ENCODE measurements at regions not wholly inside any gene's neighbourhood (a gene's known extent, or its start where the extent isn't known, plus 50 kb on each side); places are given as distances from the start of the nearest gene placed in this dataset.
"Not testable (repeated sequence)": the region's sequence is repeated elsewhere in the genome, so short reads cannot be mapped to it uniquely, and the experiment has no call there.

DNA sequence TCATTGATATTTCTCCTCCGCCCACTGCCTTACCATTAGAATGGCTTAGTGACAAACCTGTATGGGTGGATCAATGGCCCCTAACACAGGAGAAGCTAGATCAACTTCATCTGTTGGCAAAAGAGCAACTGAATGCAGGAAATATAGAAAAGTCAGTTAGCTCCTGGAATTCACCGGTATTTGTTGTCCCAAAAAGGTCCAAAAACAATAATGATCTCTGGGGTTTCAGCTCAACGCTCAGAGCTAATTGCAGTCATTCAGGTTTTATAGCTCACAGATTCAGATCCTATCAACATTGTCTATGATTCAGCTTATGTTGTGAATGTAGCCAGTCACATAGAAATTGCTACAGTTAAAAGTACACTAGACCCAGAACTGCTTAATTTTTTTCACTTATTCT lies 124.0 kb upstream of the ZCCHC13 start:
- no peak for DNase-seq

DNA sequence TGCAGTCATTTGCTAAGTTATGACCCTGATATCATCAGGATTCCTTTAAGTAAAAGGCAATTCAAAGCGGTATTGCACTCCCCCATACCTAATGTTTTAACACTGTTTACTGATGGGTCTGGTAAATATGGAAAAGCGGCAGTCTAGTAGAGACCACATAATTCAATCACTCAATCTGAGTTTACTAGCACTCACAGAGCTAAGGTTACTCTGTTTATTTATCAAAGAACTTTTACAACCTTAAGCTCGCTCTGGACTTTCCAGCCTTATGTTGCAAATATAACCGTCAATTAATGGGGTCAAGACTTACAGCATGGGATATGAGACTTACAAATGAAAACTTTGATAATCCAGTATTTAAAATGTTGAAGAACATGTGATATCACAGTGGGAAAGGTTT lies 124.5 kb upstream of the ZCCHC13 start:
- no peak for DNase-seq

DNA sequence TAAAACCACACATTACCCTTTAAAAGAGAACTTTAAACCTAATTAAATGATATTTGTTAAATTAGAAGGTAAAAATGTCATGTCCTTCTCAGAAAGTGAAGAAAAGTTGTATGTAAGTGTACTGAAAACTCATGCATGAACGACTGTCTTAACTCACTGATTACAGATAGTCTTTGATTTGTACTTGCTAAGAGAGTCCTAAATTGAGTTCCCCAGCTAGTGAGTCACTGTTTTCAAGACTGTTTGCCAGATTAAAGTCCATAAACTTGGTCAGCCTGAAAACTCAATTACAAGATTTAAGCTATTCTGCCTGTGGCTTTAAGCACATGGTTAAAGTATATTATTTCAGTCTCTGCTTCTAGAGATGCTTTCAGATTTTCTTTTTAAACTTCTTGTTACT lies 124.9 kb upstream of the ZCCHC13 start:
- no peak for DNase-seq

DNA sequence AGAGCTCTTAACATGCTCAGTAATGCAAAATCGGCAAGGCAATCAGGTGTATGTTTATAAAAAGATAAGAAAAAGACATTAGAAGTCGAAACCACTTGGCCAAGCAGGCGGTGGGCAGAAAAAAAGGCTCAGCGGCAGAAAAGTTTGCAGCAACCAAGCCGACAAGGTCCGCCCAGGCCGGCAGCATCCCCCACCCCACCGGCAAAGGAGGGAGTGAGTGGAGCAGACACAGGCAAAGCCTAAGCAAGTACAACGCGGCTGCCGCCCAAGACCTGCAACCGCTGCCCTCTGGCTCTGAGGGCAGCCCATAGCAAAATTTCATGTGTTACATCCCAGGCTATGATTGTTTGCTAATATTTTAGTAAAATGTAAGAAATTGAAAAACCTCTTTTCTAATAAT lies 125.4 kb upstream of the ZCCHC13 start:
- no peak for DNase-seq

DNA sequence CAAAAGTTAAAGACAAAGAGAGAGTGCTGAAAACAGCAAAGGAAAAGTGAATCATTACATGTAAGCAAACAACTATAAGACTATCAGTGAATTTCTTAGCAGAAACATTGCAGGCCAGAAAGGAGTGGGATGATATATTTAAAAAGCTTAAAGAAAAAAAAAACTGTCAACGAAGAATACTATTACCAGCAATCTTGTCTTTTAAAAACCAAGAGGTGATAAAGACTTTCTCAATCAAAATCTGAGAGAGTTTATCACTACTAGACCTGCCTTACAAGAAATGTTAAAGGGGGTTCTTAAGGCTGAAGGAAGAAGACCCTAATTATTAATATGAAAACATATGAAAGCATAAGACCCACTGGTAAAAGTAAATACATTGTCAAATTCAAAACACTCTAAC lies 132.5 kb upstream of the ZCCHC13 start:
- DNase-seq: no peak

DNA sequence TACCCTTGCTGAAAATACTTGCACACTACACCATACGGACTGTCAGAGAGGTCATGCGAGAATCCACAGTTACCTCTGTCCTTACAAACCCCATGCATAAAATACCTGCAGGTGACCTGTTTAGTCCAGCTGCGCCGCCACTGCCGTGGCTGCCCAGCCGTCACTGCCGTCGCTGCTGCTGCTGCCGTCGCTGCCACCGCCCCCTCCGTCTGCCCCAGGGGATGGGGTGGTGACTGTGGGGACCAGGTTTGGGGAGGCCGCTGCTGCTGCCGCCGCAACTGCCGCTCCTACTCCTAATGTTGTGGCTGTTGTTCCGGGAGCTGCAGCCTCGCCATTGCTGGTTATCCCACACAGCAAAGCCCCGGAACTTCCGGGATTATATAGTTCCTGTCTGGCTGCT lies 141.8 kb upstream of the ZCCHC13 start:
- no peak for DNase-seq

DNA sequence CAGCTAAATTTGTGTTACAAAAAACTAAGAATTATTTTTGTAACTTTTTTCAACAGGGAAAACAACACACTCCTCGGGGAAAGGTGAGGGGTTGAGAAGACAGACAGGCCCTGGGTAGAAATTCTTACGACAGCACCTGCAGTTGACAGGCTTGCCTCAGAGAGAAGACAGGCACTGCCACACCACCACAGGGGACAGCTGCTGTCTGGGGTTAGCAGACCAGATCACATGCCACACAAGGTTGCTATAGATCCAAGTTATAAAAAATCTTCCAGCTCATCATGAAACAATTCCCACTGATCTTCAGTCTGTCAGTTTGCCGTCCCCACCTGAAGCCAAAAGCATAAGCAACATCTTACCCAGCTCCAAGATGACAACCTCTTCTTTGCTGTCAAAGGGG lies 143.2 kb upstream of the ZCCHC13 start:
- no peak for DNase-seq

DNA sequence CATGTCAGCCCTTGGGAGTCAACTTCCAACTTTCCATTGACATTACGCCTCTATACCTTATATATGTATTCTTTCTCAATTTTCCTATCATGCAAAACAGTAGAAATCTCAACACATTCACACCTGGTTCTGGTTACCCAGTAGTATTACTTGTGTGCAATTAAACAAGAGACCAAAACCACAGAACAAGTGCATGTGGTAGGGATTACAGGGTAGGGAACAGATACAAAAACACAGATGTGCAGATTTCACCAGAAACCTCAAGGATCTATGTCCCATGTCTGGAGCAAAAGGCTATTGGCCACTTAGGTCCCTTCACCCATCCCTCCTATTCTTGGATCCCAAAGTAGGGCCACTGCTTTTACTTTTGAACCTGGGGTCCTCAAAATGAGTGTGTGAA lies 143.6 kb upstream of the ZCCHC13 start:
- no peak for DNase-seq

DNA sequence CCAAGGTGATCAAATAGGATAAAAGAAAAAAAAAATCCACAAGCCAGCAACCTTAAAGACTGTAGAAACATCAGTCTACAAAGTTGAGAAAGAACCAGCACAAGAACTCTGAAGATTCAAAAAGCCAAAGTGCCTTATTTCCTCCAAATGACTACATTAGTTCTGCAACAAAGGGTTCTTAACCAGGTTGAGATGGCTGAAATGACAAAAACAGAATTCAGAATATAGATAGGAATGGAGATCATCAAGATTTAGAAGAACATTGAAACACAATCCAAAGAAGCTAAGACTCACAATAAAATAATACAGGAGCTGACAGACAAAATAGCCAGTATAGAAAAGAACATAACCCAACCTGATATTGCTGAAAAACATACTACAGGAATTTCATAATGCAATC lies 156.5 kb upstream of the ZCCHC13 start:
- DNase-seq: no peak

DNA sequence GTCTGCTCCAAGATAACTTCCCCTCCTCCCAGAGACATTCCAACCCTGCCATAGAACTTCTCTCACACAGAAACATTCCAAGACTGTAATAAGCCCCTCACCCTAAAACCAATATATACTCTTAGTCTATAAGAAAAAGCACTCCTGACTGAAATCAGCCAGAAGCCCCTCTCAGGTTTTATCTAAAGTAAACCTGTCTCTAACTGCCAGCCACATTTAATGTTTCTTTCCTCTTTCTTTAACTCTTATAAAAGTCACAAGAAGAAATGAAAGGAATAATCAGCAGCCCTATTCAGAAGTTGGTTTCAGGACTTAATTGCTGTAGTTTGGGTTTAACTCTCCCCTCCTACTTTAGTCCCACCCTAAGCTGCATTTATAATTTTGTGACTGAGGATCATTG lies 165.0 kb upstream of the ZCCHC13 start:
- no peak for DNase-seq

DNA sequence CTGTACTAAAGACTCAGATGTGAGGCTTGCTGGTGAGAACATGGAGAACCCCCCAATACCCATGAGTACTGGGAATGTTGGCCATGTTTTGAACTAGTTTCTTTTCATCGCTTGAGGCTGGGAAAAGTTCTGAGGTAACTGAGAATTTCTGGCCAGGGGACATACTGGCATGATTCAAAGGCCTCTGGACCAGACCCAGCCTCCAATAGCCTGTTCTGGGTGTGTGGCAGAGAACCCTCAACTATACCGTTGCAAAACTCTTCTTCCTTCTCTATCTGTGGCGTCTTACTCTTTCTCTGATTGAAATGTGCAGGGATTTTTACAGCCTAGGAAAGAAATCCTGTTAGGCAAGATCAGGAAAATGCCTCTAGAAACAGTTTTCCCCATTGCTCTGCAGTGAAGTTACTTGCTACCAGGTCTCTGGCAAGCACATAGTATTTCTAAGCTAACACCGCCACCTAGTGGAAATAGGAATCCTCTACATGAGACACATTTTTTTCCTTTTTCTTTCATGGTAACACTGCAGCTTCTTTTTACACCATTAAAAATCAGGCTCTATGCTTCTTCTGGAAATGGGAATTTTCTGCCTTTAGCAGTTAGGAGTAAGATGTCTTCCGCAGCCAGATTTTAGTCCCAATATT lies 170.7 kb upstream of the ZCCHC13 start:
- DNase-seq: peak; percentile 65 to 75

DNA sequence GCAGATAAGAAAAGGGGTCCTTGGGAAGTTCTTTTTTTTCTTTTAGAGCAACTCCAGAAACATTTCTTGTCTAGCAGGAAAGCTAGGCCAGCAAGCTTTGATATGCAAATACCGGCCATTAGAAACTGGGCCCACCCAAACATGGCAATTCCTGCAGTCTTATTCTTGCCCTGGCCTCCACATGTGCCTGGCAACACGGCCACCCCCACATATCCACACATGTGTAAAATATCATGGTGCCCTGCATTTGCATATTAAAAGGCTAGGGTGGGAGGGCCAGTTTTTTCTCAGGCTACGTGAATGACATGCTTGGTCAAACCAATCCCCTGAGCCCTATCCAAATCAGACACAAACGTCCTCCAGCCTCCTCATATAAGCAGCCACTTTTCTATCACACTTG lies 171.7 kb upstream of the ZCCHC13 start:
- no peak for DNase-seq

DNA sequence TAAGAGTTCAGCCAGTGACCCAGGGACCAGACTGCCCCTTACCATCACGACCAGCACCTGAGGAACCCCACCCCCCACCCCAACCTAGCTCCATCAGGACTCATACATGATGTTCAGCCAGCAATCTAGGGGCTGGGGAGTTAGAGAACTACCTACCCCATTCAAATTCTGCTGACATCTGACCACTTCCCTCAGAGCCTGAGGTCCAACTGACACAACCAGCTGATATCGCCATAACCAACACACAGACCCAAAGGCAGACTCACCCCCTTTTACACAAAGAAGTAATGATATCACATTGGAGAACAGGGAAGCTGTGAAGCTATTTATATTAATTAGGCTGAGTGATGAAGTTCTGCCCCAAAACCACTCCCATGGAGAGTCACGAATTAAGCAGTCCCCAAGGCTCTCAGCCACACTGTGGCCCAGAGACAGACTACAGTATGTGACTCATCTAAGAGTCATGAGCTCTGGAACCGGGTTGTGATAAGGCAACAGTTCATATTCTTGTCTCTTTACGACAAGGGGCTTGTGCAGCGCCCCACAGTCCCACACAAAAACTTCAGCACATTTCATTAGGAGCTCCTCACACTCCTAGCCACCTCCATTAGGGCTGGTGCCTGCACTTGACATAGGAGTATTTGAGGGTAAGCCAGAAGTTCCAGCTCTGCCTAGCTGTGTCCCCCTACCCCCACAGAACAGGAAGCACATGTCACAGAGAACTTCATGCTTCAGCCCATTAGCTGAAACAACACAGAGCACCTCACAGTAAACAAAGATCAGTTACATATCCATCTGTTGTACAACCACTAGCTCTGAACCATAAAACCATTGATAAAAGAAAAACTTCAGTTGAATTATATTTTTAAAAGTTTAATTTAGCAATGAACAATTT lies 184.7 kb upstream of the ZCCHC13 start:
- DNase-seq: no peak

DNA sequence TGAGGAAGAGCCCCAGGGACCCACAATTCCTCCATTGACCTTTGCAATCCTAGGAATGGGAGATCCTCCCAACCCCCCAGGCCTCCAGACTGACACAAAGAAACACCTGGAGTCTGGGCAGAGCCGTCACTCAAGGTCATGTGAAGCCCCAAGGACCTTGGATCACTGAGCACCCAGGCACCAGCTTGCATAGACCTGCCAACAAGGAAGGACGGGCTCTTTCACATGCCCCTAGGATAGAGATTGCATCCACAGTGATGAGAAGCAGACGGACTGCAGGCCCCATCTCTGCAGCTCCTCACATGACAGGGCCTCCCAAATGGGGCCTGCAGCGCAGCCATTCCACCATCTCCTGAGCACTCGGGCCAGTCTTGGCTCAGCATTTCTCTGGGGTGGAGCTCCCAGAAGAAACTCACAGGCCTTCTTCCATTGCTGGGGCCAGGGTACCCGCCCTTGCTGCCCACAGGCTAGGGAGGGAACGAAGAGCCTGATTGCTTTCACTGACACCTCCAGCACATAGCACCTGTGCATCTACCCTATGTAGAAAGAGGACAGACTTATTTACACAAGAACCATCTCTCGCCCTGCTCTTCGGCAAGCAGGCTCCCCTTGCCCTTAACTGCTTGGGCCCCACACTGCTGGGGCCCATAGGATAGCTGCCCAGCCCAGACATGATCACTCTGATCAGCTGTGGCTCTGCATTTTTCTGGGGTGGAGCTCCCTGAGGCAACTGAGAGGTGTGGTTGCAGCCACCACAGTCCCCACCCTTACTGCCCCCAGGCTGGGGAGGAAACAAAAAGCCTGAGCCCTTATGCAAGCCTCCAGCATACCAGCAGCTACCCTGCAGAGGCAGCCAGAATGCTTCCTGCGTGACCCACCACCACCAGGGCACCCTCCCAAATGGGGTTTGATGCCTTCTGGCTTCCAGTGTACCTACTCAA lies 185.7 kb upstream of the ZCCHC13 start:
- DNase-seq: no peak

DNA sequence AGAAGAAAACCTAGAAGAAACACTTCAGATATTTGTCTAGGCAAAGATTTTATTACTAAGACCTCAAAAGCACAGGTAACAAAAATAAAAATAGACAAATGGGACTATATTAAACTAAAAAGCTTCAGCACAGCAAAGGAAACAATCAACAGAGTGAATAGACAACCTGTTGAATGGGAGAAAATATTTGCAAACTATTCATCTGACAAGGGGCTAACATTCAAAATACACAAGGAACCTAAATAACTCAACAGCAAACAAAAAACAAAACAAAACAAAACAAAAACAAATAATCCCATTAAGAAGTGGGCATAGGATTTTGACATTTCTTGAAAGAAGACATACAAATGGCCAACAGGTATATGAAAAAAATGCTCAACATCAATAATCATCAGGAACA lies 192.7 kb upstream of the ZCCHC13 start:
- DNase-seq: no peak

DNA sequence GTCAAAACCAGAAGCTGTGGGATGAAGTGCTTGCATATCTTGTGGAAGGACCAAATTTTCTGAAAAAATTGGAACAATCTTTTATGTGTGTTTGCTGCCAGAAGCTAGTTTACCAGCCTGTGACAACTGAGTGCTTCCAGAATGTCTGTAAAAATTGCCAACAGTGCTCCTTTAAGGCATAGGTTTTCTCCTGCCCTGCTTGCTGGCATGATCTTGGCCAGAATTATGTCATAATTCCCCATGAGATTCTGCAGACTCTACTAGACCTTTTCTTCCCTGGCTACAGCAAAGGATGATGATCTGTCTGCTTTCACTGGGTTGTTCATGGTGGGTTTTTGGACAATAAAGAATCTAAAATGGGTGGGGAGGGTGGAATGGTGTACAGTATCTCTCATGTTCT lies 196.3 kb upstream of the ZCCHC13 start:
- no peak for DNase-seq

DNA sequence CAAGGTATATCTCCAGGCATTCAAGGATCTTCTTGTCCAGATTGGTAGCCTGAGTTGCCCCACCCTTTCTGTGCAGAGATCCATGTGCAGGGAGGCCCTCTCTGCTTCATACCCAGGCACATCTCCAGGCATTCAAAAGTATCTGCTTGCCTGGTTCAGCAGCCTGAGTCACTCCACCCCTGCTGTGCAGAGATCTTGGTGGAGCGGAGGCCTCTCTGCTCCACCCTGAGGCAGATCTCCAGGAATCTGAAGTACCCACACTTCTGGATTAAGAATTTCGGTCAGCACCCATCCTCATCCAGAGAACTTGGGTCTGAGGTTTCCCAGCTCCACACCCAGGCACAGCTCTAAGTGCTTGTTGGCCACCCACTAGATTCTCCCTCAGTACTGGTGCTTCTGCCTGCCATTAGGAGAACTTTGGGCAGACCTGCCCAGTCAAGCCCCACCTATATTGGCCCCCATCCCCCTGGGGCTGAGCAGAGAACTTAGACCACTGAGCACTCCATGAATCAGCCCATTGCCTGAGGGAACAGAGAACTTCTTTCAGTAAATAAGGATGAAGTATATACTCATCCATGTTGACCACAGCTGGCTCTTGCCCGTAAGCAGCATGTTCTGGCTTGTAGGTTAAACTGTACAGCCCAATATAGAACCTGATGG lies 199.5 kb upstream of the ZCCHC13 start:
- no peak for DNase-seq

DNA sequence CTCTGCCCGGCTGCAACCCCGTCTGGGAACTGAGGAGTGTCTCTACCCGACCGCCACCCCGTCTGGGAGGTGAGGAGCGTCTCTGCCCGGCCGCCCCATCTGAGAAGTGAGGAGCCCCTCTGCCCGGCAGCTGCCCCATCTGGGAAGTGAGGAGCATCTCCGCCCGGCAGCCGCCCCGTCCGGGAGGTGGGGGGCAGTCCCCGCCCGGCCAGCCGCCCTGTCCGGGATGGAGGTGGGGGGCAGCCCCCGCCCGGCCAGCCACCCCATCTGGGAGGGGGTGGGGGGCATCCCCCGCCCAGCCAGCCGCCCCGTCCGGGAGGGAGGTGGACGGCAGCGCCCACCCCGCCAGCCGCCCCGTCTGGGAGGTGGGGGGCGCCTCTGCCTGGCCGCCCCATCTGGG lies 205.6 kb upstream of the ZCCHC13 start:
- not testable (repeated sequence) for DNase-seq

DNA sequence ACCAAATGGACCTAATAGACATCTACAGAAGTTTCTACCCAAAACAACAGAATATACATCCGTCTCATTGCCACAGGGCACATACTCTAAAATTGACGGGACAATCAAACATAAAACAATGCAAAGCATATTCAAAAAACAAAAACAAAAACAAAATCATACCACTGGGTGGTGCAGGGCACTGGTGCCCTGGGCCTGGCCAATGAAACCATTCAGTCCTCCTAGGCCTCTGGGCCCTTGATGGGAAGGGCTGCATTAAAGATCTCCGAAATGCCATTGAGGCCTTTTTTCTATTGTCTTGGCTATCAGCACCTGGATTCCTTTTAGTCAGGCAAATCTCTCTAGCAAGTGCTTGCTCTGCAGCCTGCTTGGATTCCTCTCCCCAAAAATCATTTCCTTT lies 213.9 kb upstream of the ZCCHC13 start:
- DNase-seq: no peak

DNA sequence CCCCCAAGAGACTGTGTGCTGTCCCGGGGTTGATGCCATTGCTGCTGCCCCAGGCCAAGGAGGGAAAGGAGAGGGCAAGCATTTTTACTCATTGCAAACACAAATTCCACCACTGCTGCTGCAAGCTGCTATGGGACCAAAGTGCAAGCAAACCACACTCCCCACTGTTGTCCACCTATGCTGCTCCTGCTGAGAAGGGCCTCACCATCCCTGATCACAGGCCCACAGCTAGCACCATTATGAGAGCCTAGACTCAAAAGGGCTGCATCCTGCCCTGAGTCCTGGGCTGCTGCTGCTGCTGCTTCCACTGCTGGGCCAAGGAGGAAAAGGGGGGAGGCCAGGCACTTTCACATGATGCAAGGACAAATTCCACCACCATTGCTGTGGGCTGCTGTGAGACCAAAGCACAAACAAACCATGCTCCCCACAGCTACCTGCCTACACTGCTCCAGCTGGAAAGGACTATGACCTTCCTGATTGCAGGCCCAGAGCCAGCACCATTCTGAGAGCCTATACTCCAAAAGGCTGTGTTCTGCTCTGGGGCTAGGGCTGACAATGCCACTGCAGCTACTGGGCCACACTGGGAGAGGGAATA lies 218.2 kb upstream of the ZCCHC13 start:
- DNase-seq: no peak

DNA sequence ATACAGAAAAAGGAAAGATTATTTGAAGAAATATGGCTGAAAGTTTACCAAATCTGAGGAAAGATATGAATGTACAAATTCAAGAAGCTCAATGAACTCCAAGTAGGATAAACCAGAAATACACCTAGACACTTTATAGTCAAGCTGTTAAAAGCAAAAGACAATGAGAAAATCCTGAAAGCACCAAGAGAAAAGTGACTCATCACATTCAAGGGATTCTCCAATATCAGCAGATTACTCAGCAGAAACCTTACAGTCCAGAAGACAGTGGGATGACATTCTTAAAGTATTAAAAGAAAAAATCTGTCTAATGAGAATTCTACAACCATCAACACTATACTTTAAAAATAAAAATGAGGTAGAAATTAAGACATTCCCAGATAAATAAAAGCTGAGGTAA lies 223.8 kb upstream of the ZCCHC13 start:
- no peak for DNase-seq

DNA sequence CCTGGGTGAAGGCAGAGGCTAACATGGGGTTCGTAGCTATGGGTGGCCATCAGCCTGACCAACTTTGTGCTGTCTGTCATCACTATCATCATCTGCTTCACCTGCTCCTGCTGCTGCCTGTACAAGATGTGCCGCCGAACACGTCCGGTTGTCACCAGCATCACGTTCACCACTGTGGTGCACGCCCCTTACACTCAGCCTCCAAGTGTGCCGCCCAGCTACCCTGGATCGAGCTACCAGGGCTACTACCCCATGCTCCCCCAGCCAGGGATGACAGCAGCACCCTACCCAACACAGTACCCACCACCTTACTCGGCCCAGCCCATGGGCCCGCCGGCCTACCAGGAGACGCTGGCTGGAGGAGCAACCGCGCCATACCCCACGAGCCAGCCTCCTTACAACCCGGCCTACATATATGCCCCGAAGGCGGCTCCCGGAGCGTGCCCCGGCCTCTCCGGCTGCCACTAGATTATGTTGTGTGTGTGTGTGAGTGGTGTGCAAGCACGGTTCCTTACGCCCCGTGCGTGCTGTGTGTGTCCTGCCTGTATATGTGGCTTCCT lies 213.4 kb upstream of the XIST start:
- DNase-seq: no peak
